GM12878 (cell line): ENCODE measurements at regions not wholly inside any gene's neighbourhood (a gene's known extent, or its start where the extent isn't known, plus 50 kb on each side); places are given as distances from the start of the nearest gene placed in this dataset.

Experiments
- CHD4 ChIP-seq: fragments of 200-600 bp; sonication (generic); IDR thresholded peaks from 2 replicates; pipeline ENCODE4 v1.6.1; 2016; ENCODE audit warnings: mild to moderate bottlenecking
- POLR2A ChIP-seq: IDR thresholded peaks from 2 replicates; pipeline ENCODE4 v1.6.1; 2011; ENCODE audit warnings: low read depth, mild to moderate bottlenecking, low read length
- POLR2AphosphoS5 ChIP-seq: IDR thresholded peaks from 2 replicates; pipeline ENCODE4 v1.6.1; 2011; ENCODE audit warnings: mild to moderate bottlenecking, low read length, inconsistent platforms
- SIN3A ChIP-seq: IDR thresholded peaks from 2 replicates; pipeline ENCODE4 v1.6.1; 2012; ENCODE audit warnings: low read depth, low read length, improper control_type of control experiment

- TF ChIP-seq POLR2A = no peak
- no peak for TF ChIP-seq CHD4
- no peak for TF ChIP-seq SIN3A
- TF ChIP-seq POLR2AphosphoS5 = no peak
Measured at GRCh38 chr2:8382485-8382884, 299.4 kb upstream of the ID2 start.
